ENCODE measurements at regions not wholly inside any gene's neighbourhood (a gene's known extent, or its start where the extent isn't known, plus 50 kb on each side); places are given as distances from the start of the nearest gene placed in this dataset.

DNA sequence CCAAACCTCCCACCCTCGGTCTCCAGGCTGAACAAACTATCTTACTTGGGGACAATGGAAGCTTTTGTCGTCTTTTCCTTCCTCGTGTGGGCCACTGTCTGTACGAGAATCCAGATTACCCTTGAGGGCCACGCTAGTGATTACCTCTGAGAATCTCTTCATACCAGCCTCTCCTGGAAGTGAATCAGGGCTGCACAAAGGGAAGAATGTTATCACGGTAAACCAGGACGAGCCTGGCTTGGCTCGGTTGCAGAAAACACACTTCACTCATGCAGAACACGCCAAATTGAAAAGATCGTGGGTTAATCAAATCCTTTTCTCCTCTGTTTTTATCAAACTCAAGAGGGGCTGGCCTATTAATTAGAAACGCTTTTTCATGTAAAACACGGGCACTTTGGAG is 51.6 kb upstream of the MYL2 start (continued):
- TF ChIP-seq, protein P1, sequence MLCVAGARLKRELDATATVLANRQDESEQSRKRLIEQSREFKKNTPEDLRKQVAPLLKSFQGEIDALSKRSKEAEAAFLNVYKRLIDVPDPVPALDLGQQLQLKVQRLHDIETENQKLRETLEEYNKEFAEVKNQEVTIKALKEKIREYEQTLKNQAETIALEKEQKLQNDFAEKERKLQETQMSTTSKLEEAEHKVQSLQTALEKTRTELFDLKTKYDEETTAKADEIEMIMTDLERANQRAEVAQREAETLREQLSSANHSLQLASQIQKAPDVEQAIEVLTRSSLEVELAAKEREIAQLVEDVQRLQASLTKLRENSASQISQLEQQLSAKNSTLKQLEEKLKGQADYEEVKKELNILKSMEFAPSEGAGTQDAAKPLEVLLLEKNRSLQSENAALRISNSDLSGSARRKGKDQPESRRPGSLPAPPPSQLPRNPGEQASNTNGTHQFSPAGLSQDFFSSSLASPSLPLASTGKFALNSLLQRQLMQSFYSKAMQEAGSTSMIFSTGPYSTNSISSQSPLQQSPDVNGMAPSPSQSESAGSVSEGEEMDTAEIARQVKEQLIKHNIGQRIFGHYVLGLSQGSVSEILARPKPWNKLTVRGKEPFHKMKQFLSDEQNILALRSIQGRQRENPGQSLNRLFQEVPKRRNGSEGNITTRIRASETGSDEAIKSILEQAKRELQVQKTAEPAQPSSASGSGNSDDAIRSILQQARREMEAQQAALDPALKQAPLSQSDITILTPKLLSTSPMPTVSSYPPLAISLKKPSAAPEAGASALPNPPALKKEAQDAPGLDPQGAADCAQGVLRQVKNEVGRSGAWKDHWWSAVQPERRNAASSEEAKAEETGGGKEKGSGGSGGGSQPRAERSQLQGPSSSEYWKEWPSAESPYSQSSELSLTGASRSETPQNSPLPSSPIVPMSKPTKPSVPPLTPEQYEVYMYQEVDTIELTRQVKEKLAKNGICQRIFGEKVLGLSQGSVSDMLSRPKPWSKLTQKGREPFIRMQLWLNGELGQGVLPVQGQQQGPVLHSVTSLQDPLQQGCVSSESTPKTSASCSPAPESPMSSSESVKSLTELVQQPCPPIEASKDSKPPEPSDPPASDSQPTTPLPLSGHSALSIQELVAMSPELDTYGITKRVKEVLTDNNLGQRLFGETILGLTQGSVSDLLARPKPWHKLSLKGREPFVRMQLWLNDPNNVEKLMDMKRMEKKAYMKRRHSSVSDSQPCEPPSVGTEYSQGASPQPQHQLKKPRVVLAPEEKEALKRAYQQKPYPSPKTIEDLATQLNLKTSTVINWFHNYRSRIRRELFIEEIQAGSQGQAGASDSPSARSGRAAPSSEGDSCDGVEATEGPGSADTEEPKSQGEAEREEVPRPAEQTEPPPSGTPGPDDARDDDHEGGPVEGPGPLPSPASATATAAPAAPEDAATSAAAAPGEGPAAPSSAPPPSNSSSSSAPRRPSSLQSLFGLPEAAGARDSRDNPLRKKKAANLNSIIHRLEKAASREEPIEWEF (IDR thresholded peaks at IDR 0.05; ENCODE audit: insufficient replicate concordance, low read depth, low read length), result no peak
- TF ChIP-seq SMAD1 (IDR thresholded peaks at IDR 0.05; ENCODE audit: low read depth, partially characterized antibody) (no peak), SREBF2 (IDR thresholded peaks at IDR 0.05; ENCODE audit: low read length) (no peak), ESRRA (IDR thresholded peaks at IDR 0.05; ENCODE audit: low read length) (no peak), KAT2A (conservative IDR thresholded peaks at IDR 0.05; ENCODE audit: control insufficient read depth, low read depth, low read length) (no peak), BCL11A (IDR thresholded peaks at IDR 0.05; ENCODE audit: low read depth, low read length) (no peak), SREBF1 (IDR thresholded peaks at IDR 0.05; ENCODE audit: low read length) (no peak), TBL1XR1 (IDR thresholded peaks at IDR 0.05; ENCODE audit: low read depth, low read length) (no peak), CHD4 (IDR thresholded peaks at IDR 0.05) (no peak), ASH2L (IDR thresholded peaks at IDR 0.05; ENCODE audit: borderline replicate concordance, low read depth) (no peak), ETV6 (conservative IDR thresholded peaks at IDR 0.05 in 1 of 2, IDR thresholded peaks at IDR 0.05 in 1 of 2; ENCODE audit: borderline replicate concordance in 1 of 2, low read depth in 1 of 2) (no peak), SPI1 (IDR thresholded peaks at IDR 0.05; ENCODE audit: borderline replicate concordance, insufficient read depth, low read depth, low read length) (no peak)
- TF ChIP-seq, protein P2, sequence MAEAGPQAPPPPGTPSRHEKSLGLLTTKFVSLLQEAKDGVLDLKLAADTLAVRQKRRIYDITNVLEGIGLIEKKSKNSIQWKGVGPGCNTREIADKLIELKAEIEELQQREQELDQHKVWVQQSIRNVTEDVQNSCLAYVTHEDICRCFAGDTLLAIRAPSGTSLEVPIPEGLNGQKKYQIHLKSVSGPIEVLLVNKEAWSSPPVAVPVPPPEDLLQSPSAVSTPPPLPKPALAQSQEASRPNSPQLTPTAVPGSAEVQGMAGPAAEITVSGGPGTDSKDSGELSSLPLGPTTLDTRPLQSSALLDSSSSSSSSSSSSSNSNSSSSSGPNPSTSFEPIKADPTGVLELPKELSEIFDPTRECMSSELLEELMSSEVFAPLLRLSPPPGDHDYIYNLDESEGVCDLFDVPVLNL (IDR thresholded peaks at IDR 0.05; ENCODE audit: low read depth, low read length), result no peak
